ENCODE measurements at regions not wholly inside any gene's neighbourhood (a gene's known extent, or its start where the extent isn't known, plus 50 kb on each side); places are given as distances from the start of the nearest gene placed in this dataset.
"Not testable (repeated sequence)": the region's sequence is repeated elsewhere in the genome, so short reads cannot be mapped to it uniquely, and the experiment has no call there.

GRCh38 chr13:43946281-43946680 lies 66.6 kb downstream of the LACC1 start:
- no peak for DNase-seq (ENCODE audit: insufficient read length, low spot score)
- no peak for FAIRE-seq

DNA sequence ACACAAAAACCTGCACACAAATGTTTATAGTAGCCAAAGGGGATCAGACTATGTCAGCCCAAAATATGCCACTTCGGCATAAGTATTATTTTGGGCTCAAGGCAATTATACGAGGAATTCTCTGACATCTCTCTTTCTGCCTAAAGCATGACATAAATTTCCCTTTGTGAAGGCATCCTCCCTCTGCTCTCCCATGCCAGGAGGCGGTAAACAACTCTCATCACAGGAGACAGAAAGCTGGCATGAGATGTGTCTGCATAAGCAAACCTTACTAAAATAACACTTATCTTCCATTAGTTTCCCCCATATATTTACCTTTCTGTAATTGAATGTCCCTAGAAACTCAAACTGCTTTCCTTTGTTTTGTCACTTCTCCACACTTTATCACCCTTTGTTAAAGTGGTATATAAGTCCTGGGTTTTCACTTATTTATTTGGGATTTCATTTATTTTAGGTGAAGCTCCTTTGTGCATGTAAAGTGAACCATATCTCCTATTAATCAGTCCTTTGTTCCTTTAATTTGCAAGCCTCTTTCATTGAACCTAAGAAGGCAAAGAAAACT lies 68.3 kb downstream of the LACC1 start:
- DNase-seq (ENCODE audit: insufficient read length, low spot score) (no peak), FAIRE-seq (no peak)

GRCh38 chr13:43953370-43953769 lies 73.7 kb downstream of the LACC1 start:
- FAIRE-seq = no peak
- no peak for DNase-seq (ENCODE audit: insufficient read length, low spot score)

GRCh38 chr13:43956975-43957374 lies 77.3 kb downstream of the LACC1 start:
- FAIRE-seq; DNase-seq (ENCODE audit: insufficient read length, low spot score): not testable (repeated sequence)

GRCh38 chr13:43959291-43959690 lies 79.6 kb downstream of the LACC1 start:
- DNase-seq (ENCODE audit: insufficient read length, low spot score) (no peak), FAIRE-seq (no peak)

DNA sequence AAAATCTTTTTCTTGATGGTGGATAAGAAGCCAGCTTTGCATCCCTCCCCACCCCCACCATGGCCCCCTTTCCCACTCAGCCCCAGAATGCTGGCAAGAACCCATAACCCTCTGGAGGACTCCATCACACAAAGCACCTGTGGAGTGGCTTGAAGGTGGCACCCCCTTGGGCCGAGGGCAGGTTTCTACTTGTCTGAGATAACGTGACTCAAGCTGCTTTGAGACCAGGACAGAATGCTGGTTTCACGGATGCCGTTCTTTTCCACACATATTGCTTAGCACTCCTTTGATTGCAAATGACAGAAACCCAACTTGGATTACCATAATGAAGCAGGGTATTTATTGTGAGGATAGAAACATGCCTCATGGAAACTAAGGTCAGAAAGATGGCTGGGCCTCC lies 82.2 kb downstream of the LACC1 start:
- FAIRE-seq (no peak), DNase-seq (ENCODE audit: insufficient read length, low spot score) (no peak)

DNA sequence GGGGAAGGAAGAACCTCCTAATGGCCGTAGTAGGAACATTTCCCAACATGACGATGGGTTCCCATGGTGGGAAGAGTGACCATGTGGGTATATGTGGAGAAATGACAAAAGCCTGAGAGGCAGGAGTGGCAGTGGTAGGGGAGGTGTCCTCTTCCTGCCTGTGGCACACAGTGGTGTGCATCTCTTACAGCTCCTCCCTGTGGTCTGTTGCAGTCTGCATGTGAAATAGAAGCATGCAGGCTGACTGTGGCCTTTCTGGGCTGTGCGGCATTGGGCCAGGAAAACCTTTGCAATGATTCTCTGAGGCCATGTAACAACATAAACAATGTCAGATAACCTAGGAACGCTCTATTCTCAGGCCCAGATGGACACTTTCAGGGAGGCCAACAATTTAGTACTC lies 84.0 kb downstream of the LACC1 start:
- DNase-seq (ENCODE audit: insufficient read length, low spot score) = no peak
- FAIRE-seq = no peak

DNA sequence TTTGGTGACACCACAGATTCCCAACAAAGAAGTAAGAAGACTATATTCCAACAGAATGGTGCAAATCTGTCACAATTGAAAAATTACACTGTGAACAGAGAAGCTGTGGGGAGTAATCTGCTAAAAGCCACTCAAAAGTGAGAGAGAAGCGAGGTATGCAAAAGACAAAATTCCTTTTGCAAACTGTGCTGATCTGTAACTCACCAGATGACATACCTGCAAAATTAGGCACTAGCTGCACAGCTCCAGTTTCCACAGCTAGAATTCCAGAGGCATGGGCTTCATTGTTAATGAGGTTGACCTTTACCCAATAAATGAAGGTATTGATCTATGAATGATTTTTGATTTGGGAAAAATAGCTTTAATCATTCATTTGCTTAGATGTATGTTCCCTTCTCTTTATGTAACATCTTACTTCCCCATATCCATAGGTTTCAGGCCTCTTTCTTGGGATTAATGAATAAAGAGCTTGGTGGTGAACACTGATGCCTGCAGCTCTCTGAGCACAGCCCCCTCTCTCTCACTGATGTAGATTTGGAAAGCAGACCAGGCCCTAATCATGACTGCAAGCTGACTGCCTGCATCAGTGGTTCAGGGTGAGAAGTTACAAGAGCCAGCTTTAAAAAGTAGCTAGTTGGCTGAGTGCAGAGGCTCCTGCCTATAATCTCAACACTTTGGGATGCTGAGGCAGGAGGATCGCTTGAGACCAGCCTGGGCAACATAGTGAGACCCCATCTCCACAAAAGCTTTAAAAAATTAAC lies 85.2 kb downstream of the LACC1 start:
- DNase-seq (ENCODE audit: insufficient read length, low spot score) (no peak), FAIRE-seq (no peak)

DNA sequence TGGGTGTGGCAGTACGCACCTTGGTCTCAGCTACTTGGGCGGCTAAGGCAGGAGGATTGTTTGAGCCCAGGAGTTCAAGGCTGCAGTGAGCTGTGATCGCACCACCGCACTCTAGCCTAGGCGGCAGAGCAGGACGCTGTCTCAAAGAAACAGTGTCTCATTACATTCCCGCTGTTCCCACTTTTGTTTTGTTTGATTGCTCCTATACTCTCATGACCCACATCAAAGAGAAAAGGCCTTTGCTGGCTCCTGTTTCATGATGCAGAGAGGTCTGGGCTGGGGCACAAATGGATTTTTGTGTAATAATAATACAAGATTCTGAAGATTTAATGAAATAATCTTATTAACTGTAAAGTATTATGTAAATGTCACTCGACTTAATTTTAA lies 85.7 kb downstream of the LACC1 start:
- FAIRE-seq (no peak), DNase-seq (ENCODE audit: insufficient read length, low spot score) (no peak)

- FAIRE-seq = peak; percentile 94
Measured at GRCh38 chr13:43968251-43968942, 88.7 kb downstream of the LACC1 start.

DNA sequence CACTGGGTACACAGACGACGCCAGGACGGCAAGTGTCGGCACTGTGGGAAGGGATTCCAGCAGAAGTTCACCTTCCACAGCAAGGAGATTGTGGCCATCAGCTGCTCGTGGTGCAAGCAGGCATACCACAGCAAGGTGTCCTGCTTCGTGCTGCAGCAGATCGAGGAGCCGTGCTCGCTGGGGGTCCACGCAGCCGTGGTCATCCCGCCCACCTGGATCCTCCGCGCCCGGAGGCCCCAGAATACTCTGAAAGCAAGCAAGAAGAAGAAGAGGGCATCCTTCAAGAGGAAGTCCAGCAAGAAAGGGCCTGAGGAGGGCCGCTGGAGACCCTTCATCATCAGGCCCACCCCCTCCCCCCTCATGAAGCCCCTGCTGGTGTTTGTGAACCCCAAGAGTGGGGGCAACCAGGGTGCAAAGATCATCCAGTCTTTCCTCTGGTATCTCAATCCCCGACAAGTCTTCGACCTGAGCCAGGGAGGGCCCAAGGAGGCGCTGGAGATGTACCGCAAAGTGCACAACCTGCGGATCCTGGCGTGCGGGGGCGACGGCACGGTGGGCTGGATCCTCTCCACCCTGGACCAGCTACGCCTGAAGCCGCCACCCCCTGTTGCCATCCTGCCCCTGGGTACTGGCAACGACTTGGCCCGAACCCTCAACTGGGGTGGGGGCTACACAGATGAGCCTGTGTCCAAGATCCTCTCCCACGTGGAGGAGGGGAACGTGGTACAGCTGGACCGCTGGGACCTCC lies 89.4 kb downstream of the LACC1 start:
- DNase-seq (ENCODE audit: insufficient read length, low spot score) = not testable (repeated sequence)
- peak; percentile 48 for FAIRE-seq

More at GRCh38 chr13:43968251-43968942, 88.7 kb downstream of the LACC1 start:
- not testable (repeated sequence) for DNase-seq (ENCODE audit: insufficient read length, low spot score)

DNA sequence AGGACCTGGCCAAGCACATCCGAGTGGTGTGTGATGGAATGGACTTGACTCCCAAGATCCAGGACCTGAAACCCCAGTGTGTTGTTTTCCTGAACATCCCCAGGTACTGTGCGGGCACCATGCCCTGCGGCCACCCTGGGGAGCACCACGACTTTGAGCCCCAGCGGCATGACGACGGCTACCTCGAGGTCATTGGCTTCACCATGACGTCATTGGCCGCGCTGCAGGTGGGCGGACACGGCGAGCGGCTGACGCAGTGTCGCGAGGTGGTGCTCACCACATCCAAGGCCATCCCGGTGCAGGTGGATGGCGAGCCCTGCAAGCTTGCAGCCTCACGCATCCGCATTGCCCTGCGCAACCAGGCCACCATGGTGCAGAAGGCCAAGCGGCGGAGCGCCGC lies 90.2 kb downstream of the LACC1 start:
- peak; percentile 62 for FAIRE-seq
- not testable (repeated sequence) for DNase-seq (ENCODE audit: insufficient read length, low spot score)

DNA sequence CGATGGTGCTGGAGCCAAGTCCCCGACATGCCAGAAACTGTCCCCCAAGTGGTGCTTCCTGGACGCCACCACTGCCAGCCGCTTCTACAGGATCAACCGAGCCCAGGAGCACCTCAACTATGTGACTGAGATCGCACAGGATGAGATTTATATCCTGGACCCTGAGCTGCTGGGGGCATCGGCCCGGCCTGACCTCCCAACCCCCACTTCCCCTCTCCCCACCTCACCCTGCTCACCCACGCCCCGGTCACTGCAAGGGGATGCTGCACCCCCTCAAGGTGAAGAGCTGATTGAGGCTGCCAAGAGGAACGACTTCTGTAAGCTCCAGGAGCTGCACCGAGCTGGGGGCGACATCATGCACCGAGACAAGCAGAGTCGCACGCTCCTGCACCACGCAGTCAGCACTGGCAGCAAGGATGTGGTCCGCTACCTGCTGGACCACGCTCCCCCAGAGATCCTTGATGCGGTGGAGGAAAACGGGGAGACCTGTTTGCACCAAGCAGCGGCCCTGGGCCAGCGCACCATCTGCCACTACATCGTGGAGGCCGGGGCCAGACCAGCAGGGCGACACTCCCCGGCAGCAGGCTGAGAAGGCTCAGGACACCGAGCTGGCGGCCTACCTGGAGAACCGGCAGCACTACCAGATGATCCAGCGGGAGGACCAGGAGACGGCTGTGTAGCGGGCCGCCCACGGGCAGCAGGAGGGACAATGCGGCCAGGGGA lies 91.0 kb downstream of the LACC1 start:
- not testable (repeated sequence) for FAIRE-seq; DNase-seq (ENCODE audit: insufficient read length, low spot score)

GRCh38 chr13:43971324-43971723 lies 91.6 kb downstream of the LACC1 start:
- FAIRE-seq; DNase-seq (ENCODE audit: insufficient read length, low spot score): not testable (repeated sequence)

GRCh38 chr13:43977911-43978310 lies 98.2 kb downstream of the LACC1 start:
- FAIRE-seq (no peak), DNase-seq (ENCODE audit: insufficient read length, low spot score) (no peak)

GRCh38 chr13:43978688-43979087 lies 99.0 kb downstream of the LACC1 start:
- DNase-seq (ENCODE audit: insufficient read length, low spot score) = no peak
- FAIRE-seq = no peak

- FAIRE-seq (no peak), DNase-seq (ENCODE audit: insufficient read length, low spot score) (no peak)
Measured at GRCh38 chr13:43979492-43979891, 99.8 kb downstream of the LACC1 start.

GRCh38 chr13:43980587-43980986 lies 100.9 kb downstream of the LACC1 start:
- DNase-seq (ENCODE audit: insufficient read length, low spot score) (no peak), FAIRE-seq (no peak)

DNA sequence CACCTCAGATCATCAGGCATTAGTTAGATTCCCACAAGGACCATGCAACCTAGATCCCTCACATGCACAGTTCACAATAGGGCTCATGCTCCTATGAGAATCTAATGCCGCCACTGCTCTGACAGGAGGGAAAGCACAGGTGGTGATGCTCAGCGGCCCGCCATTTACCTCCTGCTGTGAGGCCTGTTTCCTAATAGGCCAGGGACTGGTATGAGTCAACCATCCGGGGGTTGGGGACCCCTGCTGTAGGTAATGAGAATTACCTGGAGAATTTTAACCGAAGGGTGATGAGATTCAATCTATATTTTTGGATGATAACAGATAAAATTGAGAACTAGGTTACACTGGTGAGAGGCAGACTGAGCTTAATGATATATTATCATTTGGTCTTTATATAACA lies 101.4 kb downstream of the LACC1 start:
- no peak for FAIRE-seq

GRCh38 chr13:43981512-43982301 lies 102.0 kb downstream of the LACC1 start:
- FAIRE-seq (no peak), DNase-seq (ENCODE audit: insufficient read length, low spot score) (no peak)

More for the DNA sequence above, 101.4 kb downstream of the LACC1 start:
- no peak for DNase-seq (ENCODE audit: insufficient read length, low spot score)

All from HTR-8/SVneo (cell line).